ENCODE measurements at regions not wholly inside any gene's neighbourhood (a gene's known extent, or its start where the extent isn't known, plus 50 kb on each side); places are given as distances from the start of the nearest gene placed in this dataset.

GRCh38 chr5:27389696-27390095, 351.3 kb upstream of the CDH9 start:
- no CpG with 5 or more reads among the region's 2 CpGs for WGBS (ENCODE audit: extremely low coverage, insufficient coverage, insufficient read length)
- no peak for DNase-seq

DNA sequence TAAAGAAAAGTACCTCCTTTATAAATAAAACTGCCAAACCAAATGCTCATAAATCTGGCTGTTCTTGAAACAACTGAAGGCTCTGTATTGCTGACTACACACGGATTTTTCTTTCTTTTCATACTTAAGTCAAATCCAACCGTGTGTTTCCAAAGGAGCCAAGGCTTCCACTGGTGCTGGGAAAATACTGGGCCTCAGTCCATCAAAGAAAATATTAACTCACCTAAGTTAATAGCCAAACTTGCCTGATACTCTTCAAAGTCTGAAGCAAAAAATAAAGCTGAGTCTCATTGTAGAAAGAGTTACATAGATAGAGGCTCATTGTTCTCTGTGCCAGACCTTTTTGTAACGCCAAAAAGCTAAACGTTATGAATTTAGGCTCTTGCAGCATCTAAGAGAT, 350.4 kb upstream of the CDH9 start:
- H2BK120ac ChIP-seq (ENCODE audit: insufficient read depth, low read length, poor library complexity), result no peak overlapping the region
- no peak overlapping the region for H4K8ac ChIP-seq (ENCODE audit: low read depth, low read length)
- no peak overlapping the region for H4K91ac ChIP-seq (ENCODE audit: low read depth, low read length)
- H3K27me3 ChIP-seq (ENCODE audit: insufficient read depth, low read length), result no peaks in the 10 kb centered on the region
- H3K9me3 ChIP-seq (ENCODE audit: insufficient read depth, low read depth, low read length), result no peaks in the 10 kb centered on the region
- no peak overlapping the region for H2AK5ac ChIP-seq (ENCODE audit: low read length)
- H3K23ac ChIP-seq (ENCODE audit: low read length), result no peak overlapping the region
- H3K18ac ChIP-seq (ENCODE audit: low read length), result no peak overlapping the region
- no peak overlapping the region for H4K12ac ChIP-seq (ENCODE audit: low read depth, low read length)
- no peak overlapping the region for H2BK5ac ChIP-seq (ENCODE audit: low read depth, low read length, poor library complexity)
- no peaks in the 10 kb centered on the region for H3K4me1 ChIP-seq (ENCODE audit: control insufficient read depth in 1 of 2, insufficient read depth in 2 of 2, low read length in 2 of 2)
- H3K36me3 ChIP-seq (ENCODE audit: control insufficient read depth in 1 of 2, insufficient read depth in 2 of 2, low read length in 2 of 2), result no peaks in the 10 kb centered on the region
- WGBS (ENCODE audit: extremely low coverage, insufficient coverage, insufficient read length), result no CpG with 5 or more reads among the region's 4 CpGs
- no peak overlapping the region for H3K27ac ChIP-seq (ENCODE audit: low read depth, low read length)
- H3K79me1 ChIP-seq (ENCODE audit: low read length), result no peaks in the 10 kb centered on the region
- H3K4me3 ChIP-seq (ENCODE audit: low read depth, low read length), result no peak overlapping the region
- no peak overlapping the region for H3K9ac ChIP-seq (ENCODE audit: low read length)
- no peak overlapping the region for H3K4ac ChIP-seq (ENCODE audit: low read depth, low read length)
- H3K4me2 ChIP-seq (ENCODE audit: low read length), result no peak overlapping the region
- H3K79me2 ChIP-seq (ENCODE audit: control insufficient read depth, insufficient read depth, low read length, poor library complexity), result no peaks in the 10 kb centered on the region
- no peak overlapping the region for H2AFZ ChIP-seq (ENCODE audit: insufficient read depth, low read length, poor library complexity)
- DNase-seq, result no peak
- no peak overlapping the region for H3K14ac ChIP-seq (ENCODE audit: low read length)
- no peak overlapping the region for H2BK12ac ChIP-seq (ENCODE audit: low read length)

More at GRCh38 chr5:27389696-27390095, 351.3 kb upstream of the CDH9 start:
- no peak overlapping the region for H3K14ac ChIP-seq (ENCODE audit: low read length)
- no peak overlapping the region for H3K4me2 ChIP-seq (ENCODE audit: low read length)
- H3K4me1 ChIP-seq (ENCODE audit: control insufficient read depth in 1 of 2, insufficient read depth in 2 of 2, low read length in 2 of 2), result no peaks in the 10 kb centered on the region
- no peak overlapping the region for H4K91ac ChIP-seq (ENCODE audit: low read depth, low read length)
- H3K36me3 ChIP-seq (ENCODE audit: control insufficient read depth in 1 of 2, insufficient read depth in 2 of 2, low read length in 2 of 2), result no peaks in the 10 kb centered on the region
- no peak overlapping the region for H3K4me3 ChIP-seq (ENCODE audit: low read depth, low read length)
- H3K79me2 ChIP-seq (ENCODE audit: control insufficient read depth, insufficient read depth, low read length, poor library complexity), result no peaks in the 10 kb centered on the region
- H2BK12ac ChIP-seq (ENCODE audit: low read length), result no peak overlapping the region
- no peak overlapping the region for H2BK5ac ChIP-seq (ENCODE audit: low read depth, low read length, poor library complexity)
- no peak overlapping the region for H3K27ac ChIP-seq (ENCODE audit: low read depth, low read length)
- H3K4ac ChIP-seq (ENCODE audit: low read depth, low read length), result no peak overlapping the region
- no peak overlapping the region for H3K23ac ChIP-seq (ENCODE audit: low read length)
- H2AK5ac ChIP-seq (ENCODE audit: low read length), result no peak overlapping the region
- H3K9ac ChIP-seq (ENCODE audit: low read length), result no peak overlapping the region
- H4K8ac ChIP-seq (ENCODE audit: low read depth, low read length), result no peak overlapping the region
- H3K27me3 ChIP-seq (ENCODE audit: insufficient read depth, low read length), result no peaks in the 10 kb centered on the region
- no peaks in the 10 kb centered on the region for H3K79me1 ChIP-seq (ENCODE audit: low read length)
- no peak overlapping the region for H3K18ac ChIP-seq (ENCODE audit: low read length)
- H2BK120ac ChIP-seq (ENCODE audit: insufficient read depth, low read length, poor library complexity), result no peak overlapping the region
- no peak overlapping the region for H2AFZ ChIP-seq (ENCODE audit: insufficient read depth, low read length, poor library complexity)
- no peaks in the 10 kb centered on the region for H3K9me3 ChIP-seq (ENCODE audit: insufficient read depth, low read depth, low read length)
- H4K12ac ChIP-seq (ENCODE audit: low read depth, low read length), result no peak overlapping the region

DNA sequence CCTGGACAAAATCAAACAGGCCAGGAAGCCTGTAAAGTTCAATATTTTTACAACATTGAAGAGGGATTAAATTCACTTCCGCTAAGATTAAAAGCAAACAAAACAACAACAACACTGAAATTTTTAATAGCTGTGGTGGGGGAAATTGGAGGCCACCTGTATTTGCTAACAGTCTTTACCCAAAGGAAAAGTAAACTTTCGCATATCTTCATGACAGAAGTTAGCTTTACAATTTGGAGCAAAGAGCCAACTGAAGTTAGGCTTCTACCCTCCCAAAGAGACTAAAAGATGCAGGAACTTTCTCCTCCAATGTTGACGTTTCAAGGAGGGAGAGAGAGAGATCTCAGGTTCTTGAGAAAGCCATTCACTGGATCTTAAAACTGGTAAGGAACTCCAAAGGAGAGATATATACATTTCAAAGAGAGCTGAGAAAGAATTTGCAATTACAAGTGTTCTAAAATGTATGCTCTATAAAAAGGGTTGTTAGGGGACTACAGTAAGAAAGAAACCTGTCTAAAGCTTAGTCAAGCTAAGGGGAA, 349.2 kb upstream of the CDH9 start:
- H3K4me2 ChIP-seq (ENCODE audit: low read length), result no peak overlapping the region

GRCh38 chr5:27381686-27382085, 343.3 kb upstream of the CDH9 start:
- H3K4me3 ChIP-seq (ENCODE audit: low read depth, low read length), result no peak overlapping the region
- no peak overlapping the region for H4K91ac ChIP-seq (ENCODE audit: low read depth, low read length)
- H3K9me3 ChIP-seq (ENCODE audit: insufficient read depth, low read depth, low read length), result no peaks in the 10 kb centered on the region
- no peak overlapping the region for H2BK5ac ChIP-seq (ENCODE audit: low read depth, low read length, poor library complexity)
- H2AFZ ChIP-seq (ENCODE audit: insufficient read depth, low read length, poor library complexity), result no peak overlapping the region
- no peaks in the 10 kb centered on the region for H3K36me3 ChIP-seq (ENCODE audit: control insufficient read depth in 1 of 2, insufficient read depth in 2 of 2, low read length in 2 of 2)
- no peak overlapping the region for H3K14ac ChIP-seq (ENCODE audit: low read length)
- H3K4me1 ChIP-seq (ENCODE audit: control insufficient read depth in 1 of 2, insufficient read depth in 2 of 2, low read length in 2 of 2), result no peaks in the 10 kb centered on the region
- no peak overlapping the region for H3K9ac ChIP-seq (ENCODE audit: low read length)
- H3K4me2 ChIP-seq (ENCODE audit: low read length), result no peak overlapping the region
- H3K79me1 ChIP-seq (ENCODE audit: low read length), result no peaks in the 10 kb centered on the region
- no peak for DNase-seq
- no peak overlapping the region for H3K18ac ChIP-seq (ENCODE audit: low read length)
- H4K12ac ChIP-seq (ENCODE audit: low read depth, low read length), result no peak overlapping the region
- no peak overlapping the region for H3K4ac ChIP-seq (ENCODE audit: low read depth, low read length)
- H2BK120ac ChIP-seq (ENCODE audit: insufficient read depth, low read length, poor library complexity), result no peak overlapping the region
- WGBS (ENCODE audit: extremely low coverage, insufficient coverage, insufficient read length), result no CpG with 5 or more reads among the region's 1 CpG
- H3K79me2 ChIP-seq (ENCODE audit: control insufficient read depth, insufficient read depth, low read length, poor library complexity), result no peaks in the 10 kb centered on the region
- H4K8ac ChIP-seq (ENCODE audit: low read depth, low read length), result no peak overlapping the region
- no peak overlapping the region for H2BK12ac ChIP-seq (ENCODE audit: low read length)
- no peak overlapping the region for H3K23ac ChIP-seq (ENCODE audit: low read length)
- H3K27me3 ChIP-seq (ENCODE audit: insufficient read depth, low read length), result no peaks in the 10 kb centered on the region
- H3K27ac ChIP-seq (ENCODE audit: low read depth, low read length), result no peak overlapping the region
- no peak overlapping the region for H2AK5ac ChIP-seq (ENCODE audit: low read length)

More for the DNA sequence above, 349.2 kb upstream of the CDH9 start:
- no peak overlapping the region for H3K9ac ChIP-seq (ENCODE audit: low read length)
- no peak overlapping the region for H4K12ac ChIP-seq (ENCODE audit: low read depth, low read length)
- no peak overlapping the region for H3K4ac ChIP-seq (ENCODE audit: low read depth, low read length)
- H2BK5ac ChIP-seq (ENCODE audit: low read depth, low read length, poor library complexity), result no peak overlapping the region
- H2BK12ac ChIP-seq (ENCODE audit: low read length), result no peak overlapping the region
- no peaks in the 10 kb centered on the region for H3K79me1 ChIP-seq (ENCODE audit: low read length)
- no peak overlapping the region for H4K8ac ChIP-seq (ENCODE audit: low read depth, low read length)
- H3K27me3 ChIP-seq (ENCODE audit: insufficient read depth, low read length), result no peaks in the 10 kb centered on the region
- no peaks in the 10 kb centered on the region for H3K9me3 ChIP-seq (ENCODE audit: insufficient read depth, low read depth, low read length)
- no CpG with 5 or more reads among the region's 3 CpGs for WGBS (ENCODE audit: extremely low coverage, insufficient coverage, insufficient read length)
- no peaks in the 10 kb centered on the region for H3K79me2 ChIP-seq (ENCODE audit: control insufficient read depth, insufficient read depth, low read length, poor library complexity)
- no peaks in the 10 kb centered on the region for H3K4me1 ChIP-seq (ENCODE audit: control insufficient read depth in 1 of 2, insufficient read depth in 2 of 2, low read length in 2 of 2)
- no peak overlapping the region for H4K91ac ChIP-seq (ENCODE audit: low read depth, low read length)
- no peak overlapping the region for H3K18ac ChIP-seq (ENCODE audit: low read length)
- no peak overlapping the region for H3K27ac ChIP-seq (ENCODE audit: low read depth, low read length)
- no peak overlapping the region for H2AK5ac ChIP-seq (ENCODE audit: low read length)
- no peak overlapping the region for H2AFZ ChIP-seq (ENCODE audit: insufficient read depth, low read length, poor library complexity)
- no peaks in the 10 kb centered on the region for H3K36me3 ChIP-seq (ENCODE audit: control insufficient read depth in 1 of 2, insufficient read depth in 2 of 2, low read length in 2 of 2)
- no peak overlapping the region for H3K14ac ChIP-seq (ENCODE audit: low read length)
- no peak overlapping the region for H2BK120ac ChIP-seq (ENCODE audit: insufficient read depth, low read length, poor library complexity)
- no peak for DNase-seq
- no peak overlapping the region for H3K4me3 ChIP-seq (ENCODE audit: low read depth, low read length)
- no peak overlapping the region for H3K23ac ChIP-seq (ENCODE audit: low read length)
